NCI-H446 treated with DMSO at 0.1 percent for 48 hours (cell line): ENCODE measurements at regions not wholly inside any gene's neighbourhood (a gene's known extent, or its start where the extent isn't known, plus 50 kb on each side); places are given as distances from the start of the nearest gene placed in this dataset.

ENCODE experiments used
- DNase-seq: peaks from one replicate; lab custom pipeline; 2025; lab: John Stamatoyannopoulos, UW

DNA sequence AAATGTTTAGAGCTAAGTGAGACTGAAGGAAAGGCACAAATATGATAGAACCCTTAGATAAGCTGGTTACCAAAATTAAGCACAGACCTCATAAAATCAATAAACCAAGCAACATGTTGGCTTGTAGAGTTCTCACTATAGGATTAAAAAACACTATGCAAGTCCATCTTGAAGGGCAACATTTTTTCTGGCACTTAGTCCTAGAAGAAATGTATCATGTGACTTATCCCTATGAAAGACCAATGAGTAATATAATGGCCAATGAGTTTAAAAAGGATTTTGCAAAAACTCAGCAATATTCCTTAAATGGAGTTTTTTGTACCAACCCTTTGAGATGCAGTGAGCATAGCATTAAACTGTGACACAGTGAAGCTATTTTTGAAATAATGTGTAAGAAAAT is 216.3 kb upstream of the ADRA1B start:
- no peak for DNase-seq

DNA sequence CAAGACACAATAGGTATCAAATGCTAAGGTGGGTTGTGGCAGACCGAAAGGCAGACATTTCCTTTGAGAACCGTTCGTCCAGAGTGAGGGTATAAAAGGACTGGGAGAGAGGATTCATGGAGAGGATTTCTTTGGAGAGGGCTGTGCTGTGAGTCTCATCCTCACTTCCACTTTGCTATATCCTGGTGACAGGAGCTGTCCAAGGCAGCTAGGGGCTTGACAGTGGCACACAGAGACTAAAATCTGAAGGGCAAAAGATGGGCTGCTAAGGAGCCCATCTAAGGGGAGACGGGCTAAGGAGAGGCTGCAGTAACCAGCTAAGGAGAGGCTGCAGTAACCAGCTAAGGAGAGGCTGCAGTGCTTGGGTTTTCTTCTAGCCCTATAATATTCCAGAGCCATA is 214.0 kb upstream of the ADRA1B start:
- no peak for DNase-seq

DNA sequence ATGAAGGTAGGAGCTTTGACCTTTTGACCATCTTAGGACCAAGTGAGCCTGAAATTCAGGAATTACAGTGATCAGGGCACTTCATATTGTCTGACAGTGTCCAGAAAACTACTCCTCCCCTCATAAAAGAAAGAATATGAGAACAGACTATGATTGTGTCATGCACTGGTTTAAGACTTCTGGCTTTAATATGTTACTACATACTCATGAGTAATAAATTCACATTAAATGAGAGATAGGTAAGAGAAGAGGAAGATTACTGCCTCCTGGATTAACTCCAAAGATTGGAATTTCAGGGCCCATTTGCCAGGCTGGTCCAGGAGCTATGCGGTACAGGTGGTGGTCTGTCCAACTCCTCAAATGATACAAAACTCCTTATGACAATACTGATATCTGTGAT is 213.5 kb upstream of the ADRA1B start:
- no peak for DNase-seq

DNA sequence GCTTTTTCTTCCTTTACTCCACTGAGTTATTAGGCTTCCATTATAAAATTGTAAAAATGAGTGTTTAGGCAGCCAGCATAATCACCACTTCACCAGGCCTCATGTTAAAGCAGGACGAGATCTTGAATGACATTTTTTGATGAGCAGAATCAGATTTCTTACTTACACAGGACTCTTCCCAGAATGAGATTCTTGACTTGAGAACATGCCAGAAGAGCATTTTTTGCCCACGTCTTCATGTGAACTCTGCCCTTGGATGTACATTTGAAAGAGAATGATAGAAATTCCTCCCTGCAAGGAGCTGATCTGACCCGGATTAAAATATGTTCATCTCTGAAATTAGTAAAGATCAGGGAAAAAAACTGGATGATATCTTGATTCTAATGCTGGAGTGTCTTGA is 212.1 kb upstream of the ADRA1B start:
- DNase-seq: no peak

DNA sequence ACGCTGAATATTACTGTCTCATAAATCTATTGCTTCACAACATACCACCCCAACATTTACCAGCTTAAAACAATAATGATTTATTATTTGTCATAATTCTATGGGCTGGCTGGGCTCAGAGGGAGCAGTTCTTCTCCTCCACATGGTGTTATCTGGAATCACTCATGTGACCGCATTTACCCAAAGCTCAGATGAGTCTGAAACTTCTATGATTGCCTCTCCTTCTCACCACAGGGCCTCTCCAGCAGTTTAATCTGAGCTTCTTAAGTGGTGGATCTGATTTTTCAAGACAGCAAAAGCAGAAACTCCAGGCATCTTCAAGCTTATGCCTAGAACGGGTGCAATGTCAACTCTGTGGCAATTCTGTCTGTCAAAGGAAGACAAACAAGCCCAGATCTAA is 210.3 kb upstream of the ADRA1B start:
- no peak for DNase-seq

DNA sequence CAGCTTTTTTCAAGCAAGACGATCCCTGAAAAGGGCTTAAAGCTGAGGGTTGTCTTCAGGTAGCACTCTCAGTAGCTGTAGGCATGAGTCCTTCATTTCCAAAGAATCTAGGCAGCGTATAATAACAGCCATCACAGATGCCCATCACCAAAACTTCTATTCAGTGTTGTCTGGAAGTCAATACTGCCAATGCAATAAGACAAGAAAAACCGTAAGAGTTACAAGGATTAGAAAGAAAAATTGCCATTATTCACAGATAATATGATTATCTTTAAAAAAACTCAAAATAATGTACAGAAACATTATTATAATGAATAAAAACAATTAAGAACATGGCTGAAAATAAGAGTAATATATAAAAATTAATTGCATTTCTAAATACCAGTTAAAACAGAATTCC is 208.2 kb upstream of the ADRA1B start:
- DNase-seq: no peak

DNA sequence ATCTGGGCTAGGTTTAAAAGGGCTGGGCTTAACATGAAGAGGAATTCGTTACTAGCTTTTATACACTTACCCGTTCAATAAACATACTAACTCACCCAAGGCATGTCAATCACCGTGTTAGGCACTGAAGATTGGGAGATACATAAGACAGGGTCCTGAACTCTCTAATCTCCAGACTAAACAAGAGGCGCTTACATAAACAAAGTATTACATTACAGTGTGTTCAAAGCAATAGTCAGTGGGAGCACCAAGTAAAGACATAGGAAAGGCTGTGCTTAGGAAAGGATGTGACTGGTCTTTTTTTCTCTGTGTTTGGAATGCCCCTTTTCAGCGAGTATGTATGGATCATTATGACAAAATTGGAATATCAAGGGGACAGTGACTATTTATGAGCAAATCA is 203.6 kb upstream of the ADRA1B start:
- no peak for DNase-seq

DNA sequence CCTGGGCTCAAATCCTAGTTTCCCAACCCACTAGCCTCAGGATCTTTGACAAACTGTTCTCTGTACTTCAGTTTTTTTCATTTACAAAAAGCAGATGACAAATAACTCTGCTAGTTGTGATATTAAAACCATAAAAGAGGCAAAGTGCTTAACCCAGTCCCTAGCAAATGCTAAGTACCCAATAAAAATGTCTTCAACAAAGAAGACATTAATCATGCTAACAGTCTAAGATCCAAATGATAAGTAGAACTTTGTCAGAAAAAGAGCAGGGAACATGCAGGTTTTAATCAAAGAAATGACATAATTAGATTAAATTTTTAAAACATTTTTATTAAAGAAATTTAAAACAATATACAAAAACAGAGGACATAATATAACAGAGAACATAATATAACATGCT is 203.0 kb upstream of the ADRA1B start:
- DNase-seq: no peak

DNA sequence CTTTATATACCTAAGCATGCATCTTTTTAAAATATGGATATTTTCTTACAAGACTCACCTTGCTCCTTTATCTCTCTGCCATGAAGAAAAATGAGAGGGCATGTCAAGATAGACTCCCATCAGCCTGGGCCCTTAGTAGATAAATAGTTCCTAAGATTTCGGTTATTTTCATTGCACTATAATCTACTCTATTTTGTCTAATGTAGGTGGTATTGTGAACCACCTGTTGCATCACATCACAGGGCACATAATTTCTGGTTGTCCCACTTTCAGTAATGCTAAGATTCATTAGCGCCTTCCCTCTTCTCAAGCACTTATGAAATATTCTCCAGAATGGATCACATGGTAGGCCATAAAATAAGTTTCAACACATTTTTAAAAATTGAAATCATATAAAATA is 202.5 kb upstream of the ADRA1B start:
- DNase-seq: no peak

DNA sequence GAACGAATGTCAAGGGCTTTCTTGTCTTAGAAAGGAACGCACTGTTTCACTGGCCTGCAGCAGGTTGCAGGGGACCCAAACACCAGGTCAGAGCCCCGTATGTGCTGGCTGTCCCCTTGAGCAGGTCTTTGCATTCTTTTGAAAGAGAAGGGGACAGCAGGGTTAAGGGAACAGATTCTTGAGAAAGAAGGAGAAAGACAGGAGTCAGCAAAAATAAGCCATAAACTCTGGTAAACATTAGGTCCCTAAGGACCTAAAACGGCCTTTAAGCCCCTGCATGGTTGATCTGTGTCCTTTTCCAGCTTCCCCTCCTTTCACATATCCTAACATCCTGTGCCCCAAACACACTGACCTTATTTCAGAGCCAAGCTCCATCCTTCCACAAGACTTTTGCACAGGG is 190.8 kb upstream of the ADRA1B start:
- no peak for DNase-seq

DNA sequence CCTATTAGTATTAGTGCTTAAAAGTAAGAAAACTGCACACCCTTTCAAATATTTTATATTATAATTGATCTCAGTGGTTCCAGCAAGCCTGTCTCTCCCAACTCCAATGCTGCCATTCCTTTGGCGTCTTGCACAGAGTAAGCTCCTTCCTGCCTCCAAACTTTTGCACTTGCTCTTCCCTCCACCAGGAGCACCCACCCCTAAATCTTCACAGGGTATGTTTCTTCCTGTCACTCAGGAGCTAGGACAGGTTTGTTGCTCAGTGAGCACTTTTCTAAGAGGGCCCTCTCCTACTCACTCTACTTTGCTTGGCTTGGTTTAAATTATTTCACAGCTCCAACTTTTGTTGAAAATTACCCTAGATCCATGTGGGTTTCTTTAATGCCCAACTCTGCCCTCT is 189.1 kb upstream of the ADRA1B start:
- DNase-seq: no peak

DNA sequence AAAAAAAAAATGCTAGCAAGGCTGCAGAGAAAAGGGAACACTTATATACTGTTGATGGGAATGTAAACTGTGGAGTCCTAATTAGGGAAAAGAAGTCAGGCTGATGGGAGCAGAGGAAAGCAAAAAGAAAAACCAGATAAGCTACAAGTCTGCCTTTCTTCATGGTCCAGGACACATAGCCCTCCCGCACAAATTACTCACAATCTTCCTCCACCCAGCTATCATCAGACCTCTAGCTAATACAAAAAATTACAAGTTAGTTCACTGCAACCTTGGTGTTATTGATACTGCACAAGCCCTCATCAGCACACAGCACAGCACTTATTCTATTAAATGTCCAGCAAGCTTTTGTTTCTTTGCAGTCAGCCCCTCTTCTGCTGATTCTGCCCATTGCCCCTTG is 186.0 kb upstream of the ADRA1B start:
- no peak for DNase-seq

DNA sequence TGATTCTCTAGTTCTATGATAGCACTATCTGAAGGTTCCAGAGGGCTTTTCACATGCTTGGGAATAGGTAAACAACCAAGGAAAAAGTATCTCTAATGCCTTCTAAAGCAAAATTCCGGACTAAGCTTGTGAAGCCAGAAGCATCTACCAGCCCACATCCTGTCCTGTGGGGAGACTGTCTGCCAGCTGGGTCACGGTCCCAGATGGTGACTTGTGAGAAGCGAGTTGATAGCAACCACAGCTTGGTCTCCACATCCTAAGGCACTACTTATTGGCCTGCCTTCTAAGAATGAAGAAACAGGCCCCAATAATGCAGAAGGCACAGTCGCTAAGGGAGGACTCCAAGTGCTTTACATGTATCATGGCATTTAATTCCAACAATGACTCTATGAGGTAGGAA is 184.1 kb upstream of the ADRA1B start:
- no peak for DNase-seq

DNA sequence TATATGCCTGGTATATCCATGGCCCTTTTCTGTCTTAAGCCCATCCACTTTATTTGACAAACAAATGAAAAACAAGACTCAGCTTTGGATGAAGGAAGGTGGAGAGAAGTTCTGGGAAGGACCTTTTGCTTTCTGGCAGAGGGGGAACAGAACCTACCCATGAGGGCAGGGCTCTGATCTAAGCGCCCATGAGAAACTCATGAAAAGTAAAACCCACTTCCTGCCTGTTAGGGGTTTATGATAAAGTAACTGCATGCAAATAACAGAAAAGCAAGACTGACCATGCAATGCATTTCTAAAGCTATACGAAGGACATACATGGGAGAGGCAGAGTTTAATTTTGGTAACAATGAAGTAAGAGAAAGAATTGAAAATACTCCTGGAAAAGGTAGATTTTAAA is 181.9 kb upstream of the ADRA1B start:
- DNase-seq: no peak

DNA sequence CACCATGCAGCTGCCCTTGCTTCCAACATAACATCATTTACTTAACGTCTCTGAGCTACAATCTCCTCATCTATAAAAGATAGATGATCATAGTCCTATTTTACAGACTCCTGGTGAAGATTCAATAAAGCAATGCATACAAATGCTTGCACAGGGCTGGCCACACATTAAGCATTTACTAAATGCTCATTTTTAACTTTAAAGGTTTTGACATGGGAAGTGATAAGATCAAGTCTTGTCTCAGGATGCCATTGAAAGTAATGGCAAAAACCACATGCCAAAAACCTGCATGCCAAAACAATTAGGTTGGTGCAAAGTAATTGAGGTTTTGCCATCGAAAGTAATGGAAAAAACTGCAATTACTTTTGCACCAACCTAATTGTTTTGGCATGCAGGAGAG is 181.2 kb upstream of the ADRA1B start:
- DNase-seq: no peak

DNA sequence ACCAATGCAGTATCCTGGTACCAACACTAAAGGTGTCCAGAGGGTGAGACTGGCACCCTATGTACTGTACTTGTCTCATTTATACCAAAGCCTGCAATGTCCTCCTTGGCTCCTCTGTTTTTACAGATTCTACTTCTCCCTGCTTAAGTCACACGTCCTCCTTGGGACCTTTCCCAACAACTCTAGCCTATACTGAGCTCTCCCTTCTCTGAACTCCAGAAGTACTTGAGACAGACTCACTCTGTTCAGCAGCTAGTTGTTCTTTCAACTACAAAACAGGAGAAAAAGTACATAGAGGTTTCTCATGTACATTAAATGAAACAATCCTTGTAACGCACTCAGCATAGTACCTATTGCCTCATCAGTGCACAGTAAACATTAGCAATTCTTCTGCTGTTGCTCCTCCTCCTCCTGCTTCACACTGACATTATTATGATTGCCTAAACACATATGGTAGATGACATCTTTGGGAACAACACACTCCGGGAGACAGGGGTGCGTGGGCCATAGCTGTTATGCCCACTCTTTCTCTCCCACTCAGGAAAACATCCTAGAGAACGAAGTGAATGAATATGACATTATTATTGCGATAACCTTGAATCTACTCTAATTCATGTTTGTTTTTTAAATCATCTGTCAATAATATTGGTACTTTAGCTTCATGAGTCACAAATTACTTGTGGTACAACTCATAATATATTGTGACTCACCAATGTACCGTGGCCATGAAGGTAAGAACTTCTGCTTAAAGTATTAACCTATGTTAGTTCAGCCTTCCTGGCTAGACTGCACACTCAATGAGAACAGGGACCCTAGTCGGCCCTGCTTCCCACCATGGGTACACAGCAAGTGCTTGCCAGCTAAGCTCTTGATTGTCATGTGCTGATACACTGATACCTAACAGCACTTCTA is 180.3 kb upstream of the ADRA1B start:
- no peak for DNase-seq

DNA sequence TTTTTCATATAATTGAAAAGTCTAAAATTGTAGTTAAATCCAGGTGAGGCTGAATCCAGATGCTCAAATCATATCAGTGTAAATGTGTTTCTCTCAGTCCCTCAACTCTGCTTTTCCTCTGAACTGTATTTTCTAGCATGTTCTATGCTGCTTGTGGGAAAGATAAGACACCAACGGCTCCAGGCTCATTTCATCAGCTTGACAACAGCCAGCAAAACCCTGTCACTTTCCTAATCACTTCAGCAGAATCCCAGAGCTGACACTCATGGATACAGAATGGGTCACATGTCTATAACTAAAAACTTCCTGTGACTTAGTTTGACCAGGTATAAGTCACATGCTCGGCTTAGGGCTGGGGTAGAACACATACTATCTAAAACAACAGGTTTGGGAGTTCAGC is 179.4 kb upstream of the ADRA1B start:
- no peak for DNase-seq

DNA sequence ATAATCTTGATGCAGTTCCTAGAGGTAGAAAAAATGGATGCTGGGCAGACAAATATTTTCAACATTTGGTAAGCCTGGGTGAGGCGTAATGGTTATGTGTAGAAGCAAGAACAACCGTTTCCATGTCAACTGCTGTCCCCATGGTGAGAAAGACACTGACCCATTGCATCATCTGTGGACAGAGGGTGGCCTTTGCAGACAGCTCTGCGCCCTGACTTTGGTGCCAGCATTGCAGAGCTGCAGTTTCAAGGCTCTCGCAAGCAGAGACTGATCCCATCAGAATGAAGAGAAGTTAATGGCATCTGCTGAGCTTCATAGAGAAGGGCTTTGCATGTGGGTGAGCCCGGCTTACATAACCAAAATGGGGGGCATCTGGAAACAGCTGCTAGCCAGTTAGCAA is 179.0 kb upstream of the ADRA1B start:
- no peak for DNase-seq

DNA sequence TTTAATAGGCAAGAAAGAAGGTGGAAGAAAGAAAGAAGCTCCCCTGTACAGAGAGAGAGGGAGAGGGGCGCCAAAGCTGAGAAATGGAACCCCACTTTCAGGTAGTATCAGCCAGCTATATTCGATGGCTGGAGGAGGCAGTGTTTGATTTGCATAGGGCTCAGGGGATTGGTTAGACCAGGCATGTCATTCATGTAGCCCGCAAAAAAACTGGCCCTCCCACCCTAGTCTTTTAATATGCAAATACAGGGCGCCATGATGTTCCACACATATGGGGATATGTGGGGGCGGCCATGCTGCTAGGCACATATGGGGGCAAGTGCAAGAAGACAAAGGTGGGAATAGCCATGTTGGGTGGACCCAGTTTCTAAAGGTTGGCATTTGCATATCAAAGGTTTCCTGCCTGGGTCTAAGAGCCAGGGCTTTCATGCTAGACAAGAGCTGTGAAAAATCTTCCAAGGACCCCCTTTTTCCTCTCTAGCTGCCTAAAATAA is 174.4 kb upstream of the ADRA1B start:
- DNase-seq: no peak

DNA sequence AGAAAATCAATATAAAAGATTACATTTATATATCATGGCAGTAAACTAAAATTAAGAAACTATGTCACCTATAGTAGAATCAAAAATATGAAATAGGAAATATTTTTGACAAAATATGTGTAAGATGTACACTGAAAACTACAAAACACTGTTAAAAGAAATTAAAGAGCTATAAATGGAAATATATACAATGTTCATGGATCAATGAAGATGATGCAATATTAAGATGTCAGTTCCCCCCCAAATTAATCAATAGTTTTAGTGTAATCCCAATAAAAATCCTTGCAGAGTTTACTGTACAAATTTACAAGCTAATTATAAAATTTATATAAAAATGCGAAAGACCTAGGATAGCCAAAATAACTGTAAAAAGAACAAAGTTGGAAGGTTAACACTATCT is 173.0 kb upstream of the ADRA1B start:
- DNase-seq: no peak

DNA sequence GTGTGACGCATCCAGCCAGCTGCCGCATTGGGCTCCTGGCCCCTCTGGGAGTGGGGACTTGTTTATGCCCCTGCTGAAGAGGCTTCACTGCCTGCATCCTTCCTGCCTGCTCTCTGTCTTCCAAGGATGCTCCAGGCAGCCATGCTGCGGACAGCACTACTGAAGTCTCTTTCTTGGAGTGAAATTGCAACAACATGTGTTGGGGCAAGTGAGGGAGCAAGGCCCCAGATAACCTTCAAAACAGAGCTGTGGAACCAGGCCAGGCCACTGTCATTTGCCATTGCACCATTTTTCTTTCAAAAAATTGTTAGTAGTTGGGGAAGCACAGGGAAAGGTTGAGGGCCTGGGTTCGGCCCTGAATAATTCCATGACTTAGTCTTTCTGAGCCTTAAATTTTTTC is 169.6 kb upstream of the ADRA1B start:
- DNase-seq: no peak

DNA sequence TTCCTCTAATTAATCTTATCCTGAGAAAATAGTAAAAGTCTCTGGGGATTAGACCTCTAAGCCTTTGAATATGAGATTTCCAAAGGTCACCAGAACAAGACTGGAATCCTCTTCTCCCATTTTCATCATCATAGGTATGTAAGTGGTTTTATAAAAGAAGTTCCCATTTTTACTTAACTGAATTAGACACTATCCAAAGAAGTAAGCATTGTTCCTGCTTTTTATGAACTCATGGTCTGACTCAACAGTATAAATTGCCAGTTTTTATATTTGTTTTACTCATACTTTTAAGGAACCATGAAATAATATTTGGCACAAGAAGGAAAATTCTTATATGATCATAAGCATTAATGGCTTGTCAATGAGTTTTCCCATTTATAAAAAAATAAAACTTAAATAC is 167.1 kb upstream of the ADRA1B start:
- DNase-seq: no peak

DNA sequence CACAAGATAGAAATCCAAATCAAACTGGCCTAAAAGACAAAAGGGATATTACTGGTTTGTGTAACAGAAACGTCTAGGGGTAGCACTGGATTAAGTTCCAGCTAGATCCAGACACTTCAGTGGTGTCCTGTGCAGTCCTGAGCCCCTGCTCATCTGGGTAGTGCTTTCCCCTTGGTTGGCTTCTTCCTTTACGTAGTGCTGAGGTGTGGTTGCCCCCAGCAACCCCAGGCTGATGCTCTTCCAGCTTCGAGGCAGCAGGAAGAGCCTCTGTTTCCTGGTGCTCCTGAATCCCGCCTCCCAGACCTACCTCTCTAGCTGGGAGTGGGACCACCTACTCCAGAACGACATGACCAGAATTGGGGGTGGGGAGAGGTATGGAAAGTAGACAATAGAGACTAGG is 166.1 kb upstream of the ADRA1B start:
- DNase-seq: no peak

DNA sequence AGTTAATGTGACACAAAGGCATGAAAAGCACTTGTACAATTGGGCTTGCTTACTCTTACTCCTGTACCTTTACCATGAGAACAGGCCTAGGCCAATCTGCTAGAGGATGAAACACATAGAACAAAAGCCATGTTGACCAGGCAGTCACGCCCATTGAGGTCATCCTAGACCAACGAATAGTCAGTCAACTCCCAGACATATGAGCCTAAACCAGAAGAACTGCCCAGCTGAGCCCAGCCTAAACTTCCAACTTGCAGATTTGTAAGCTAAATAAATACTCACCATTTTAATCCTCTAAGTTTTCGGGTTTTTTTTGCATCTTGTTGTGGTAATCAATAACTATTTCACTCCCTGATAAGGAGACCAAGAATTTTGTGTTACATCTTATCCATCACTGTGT is 164.8 kb upstream of the ADRA1B start:
- no peak for DNase-seq
